Hepatocyte (in vitro differentiated cells): ENCODE measurements at regions not wholly inside any gene's neighbourhood (a gene's known extent, or its start where the extent isn't known, plus 50 kb on each side); places are given as distances from the start of the nearest gene placed in this dataset.
"Not testable (repeated sequence)": the region's sequence is repeated elsewhere in the genome, so short reads cannot be mapped to it uniquely, and the experiment has no call there.

Experiments used
- CTCF ChIP-seq: fragments of 200-600 bp; sonication (generic); IDR thresholded peaks from 2 replicates; pipeline ENCODE4 v1.5.1; 2016; ENCODE audit warnings: antibody characterized with exemption, mild to moderate bottlenecking; ENCODE audit not compliant: poor library complexity
- EZH2 ChIP-seq: fragments of 200-600 bp; sonication (generic); IDR thresholded peaks from 2 replicates; pipeline ENCODE4 v1.6.1; 2016; ENCODE audit warnings: antibody characterized with exemption, mild to moderate bottlenecking, borderline replicate concordance
- EZH2phosphoT487 ChIP-seq: fragments of 200-600 bp; sonication (generic); IDR thresholded peaks from one replicate; pipeline ENCODE4 v1.6.1; 2018; ENCODE audit warnings: antibody characterized with exemption, mild to moderate bottlenecking, low read depth, moderate library complexity; ENCODE audit not compliant: unreplicated experiment, severe bottlenecking

- TF ChIP-seq CTCF, EZH2, EZH2phosphoT487: not testable (repeated sequence)
These were observed 97.6 kb downstream of the IER5 start for GRCh38 chr1:181186133-181186532.
